NCI-H128 (cell line): ENCODE measurements at regions not wholly inside any gene's neighbourhood (a gene's known extent, or its start where the extent isn't known, plus 50 kb on each side); places are given as distances from the start of the nearest gene placed in this dataset.
"Not testable (repeated sequence)": the region's sequence is repeated elsewhere in the genome, so short reads cannot be mapped to it uniquely, and the experiment has no call there.

Experiments
- DNase-seq: peaks from one replicate; lab custom pipeline; 2025; ENCODE audit not compliant: unreplicated experiment; lab: John Stamatoyannopoulos, UW

- DNase-seq, result no peak
Observed at GRCh38 chr6:50899306-50899870, 80.7 kb downstream of the TFAP2B start.

GRCh38 chr6:50902260-50902659, 83.6 kb downstream of the TFAP2B start:
- no peak for DNase-seq

- DNase-seq, result no peak
Observed at GRCh38 chr6:50905297-50905696, 86.6 kb downstream of the TFAP2B start.

GRCh38 chr6:50907565-50907964, 88.9 kb downstream of the TFAP2B start:
- DNase-seq, result no peak

GRCh38 chr6:50913105-50913770, 94.6 kb downstream of the TFAP2B start:
- DNase-seq, result no peak

- DNase-seq, result not testable (repeated sequence)
Observed at GRCh38 chr6:50921378-50921777, 102.7 kb downstream of the TFAP2B start.

- no peak for DNase-seq
Observed at GRCh38 chr6:50921968-50922367, 103.3 kb downstream of the TFAP2B start.

GRCh38 chr6:50922579-50923525, 104.2 kb downstream of the TFAP2B start:
- DNase-seq, result no peak

GRCh38 chr6:50924758-50925157, 106.1 kb downstream of the TFAP2B start:
- DNase-seq, result no peak

- DNase-seq, result no peak
Observed at GRCh38 chr6:50925548-50925947, 106.9 kb downstream of the TFAP2B start.

- no peak for DNase-seq
Observed at GRCh38 chr6:50925981-50926380, 107.3 kb downstream of the TFAP2B start.

- DNase-seq, result no peak
Observed at GRCh38 chr6:50927800-50928199, 109.1 kb downstream of the TFAP2B start.

GRCh38 chr6:50929323-50929722, 110.7 kb downstream of the TFAP2B start:
- no peak for DNase-seq

GRCh38 chr6:50935442-50935841, 116.8 kb downstream of the TFAP2B start:
- DNase-seq, result no peak

GRCh38 chr6:50936277-50936681, 117.6 kb downstream of the TFAP2B start:
- no peak for DNase-seq

GRCh38 chr6:50939931-50940330, 121.3 kb downstream of the TFAP2B start:
- no peak for DNase-seq

GRCh38 chr6:50945789-50946188, 127.1 kb downstream of the TFAP2B start:
- no peak for DNase-seq

- DNase-seq, result no peak
Observed at GRCh38 chr6:50952092-50952907, 133.6 kb downstream of the TFAP2B start.

GRCh38 chr6:50956014-50956413, 137.3 kb downstream of the TFAP2B start:
- no peak for DNase-seq

GRCh38 chr6:50958148-50958697, 139.6 kb downstream of the TFAP2B start:
- DNase-seq, result no peak
